Cerebellar cortex (tissue), 1 donor: ENCODE measurements at regions not wholly inside any gene's neighbourhood (a gene's known extent, or its start where the extent isn't known, plus 50 kb on each side); places are given as distances from the start of the nearest gene placed in this dataset.
"Not testable (repeated sequence)": the region's sequence is repeated elsewhere in the genome, so short reads cannot be mapped to it uniquely, and the experiment has no call there.

Source experiments
- DNase-seq: peaks from one replicate; pipeline ENCODE4 v3.0.0-alpha.2; 2015; ENCODE audit warnings: low spot score

DNA sequence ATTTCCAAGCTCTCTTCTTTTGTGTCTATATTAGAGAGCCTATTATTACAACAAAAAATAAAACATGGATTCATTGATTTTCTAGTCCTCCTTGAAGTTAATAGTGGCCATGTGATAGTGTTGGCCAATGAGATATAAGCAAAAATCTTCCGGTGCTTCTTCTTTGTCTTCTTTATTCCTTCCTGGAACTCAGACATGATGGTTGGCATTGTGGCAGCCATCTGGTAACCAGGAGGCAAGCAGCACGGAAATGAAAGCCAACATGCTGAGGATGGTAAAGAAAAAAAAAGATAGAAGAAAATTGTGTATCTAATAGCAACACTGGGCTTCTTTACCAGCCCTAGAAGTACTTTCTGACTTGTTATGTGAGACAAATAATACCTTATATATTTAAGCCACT is 50.8 kb upstream of the SEL1L start:
- DNase-seq, result no peak

DNA sequence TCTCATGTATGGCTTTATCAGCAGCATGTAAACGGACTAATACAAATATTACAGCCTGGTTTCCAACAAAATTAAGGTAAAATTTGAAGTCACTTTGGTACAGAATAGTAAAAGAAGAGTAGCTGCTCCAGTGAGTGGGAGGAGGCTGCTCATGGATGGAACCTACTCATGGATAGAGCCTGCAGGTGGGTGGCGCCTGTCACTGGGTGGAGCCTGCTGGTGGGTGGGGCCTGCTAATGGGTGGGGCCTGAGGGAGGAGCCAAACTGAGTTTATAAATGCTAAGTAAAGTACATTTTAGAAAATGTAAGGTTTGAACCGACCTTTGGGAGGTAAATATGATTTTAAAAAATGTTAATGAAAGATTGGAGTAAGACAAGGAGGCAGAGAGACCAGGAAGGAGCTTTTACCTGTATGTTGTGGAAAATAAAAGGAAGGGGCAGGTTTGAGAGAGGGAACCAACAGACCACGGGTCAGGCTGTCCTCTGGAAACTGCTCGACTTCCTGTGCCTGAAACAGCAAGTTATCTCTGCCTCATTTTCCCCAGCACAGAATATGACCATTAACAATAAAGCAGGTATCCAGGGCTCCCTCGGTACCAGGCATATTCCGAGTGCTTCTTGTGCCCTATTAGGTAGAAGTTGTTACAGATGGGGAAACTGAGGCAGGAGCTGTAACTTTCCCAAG is 55.9 kb upstream of the SEL1L start:
- DNase-seq, result no peak

DNA sequence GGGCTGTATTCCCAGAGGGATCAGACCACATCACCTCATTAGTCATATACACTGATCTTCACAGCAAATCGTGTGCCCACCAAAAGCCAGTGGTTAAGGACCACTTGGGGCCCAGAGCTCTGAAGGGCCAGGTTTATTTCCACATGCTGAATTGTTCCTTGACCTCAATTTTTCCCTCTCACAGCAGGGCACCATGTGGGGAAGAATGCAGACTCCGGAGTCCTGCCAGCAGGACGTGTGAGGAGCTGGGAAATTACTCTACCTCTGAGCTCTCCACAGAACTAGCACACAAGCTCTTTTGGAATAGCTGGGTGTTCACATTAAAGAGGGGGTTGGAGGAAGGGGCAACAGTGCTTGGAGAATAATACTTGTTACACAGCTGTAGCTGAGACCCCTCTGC is 57.6 kb upstream of the SEL1L start:
- DNase-seq, result no peak

GRCh38 chr14:81594012-81594411 is 60.4 kb upstream of the SEL1L start:
- peak; percentile 0 for DNase-seq

DNA sequence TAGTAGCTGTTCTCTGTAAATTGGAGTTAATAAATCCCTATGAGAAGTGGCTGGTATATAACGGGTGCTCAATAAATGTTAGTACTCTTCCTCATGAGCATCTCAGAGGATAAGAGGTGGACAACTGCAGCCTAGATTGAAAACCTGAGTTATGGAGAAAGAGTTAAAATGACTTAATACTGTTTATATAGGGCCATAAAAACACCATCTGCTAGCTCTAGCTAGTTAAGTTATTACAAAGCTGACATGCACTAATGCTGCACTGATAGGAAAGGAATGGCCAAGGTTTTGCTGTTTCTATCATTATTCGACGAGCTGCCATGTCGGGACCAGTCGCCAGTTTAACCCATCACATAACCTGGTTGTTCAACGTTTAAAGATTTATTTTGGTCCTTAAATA is 72.0 kb upstream of the SEL1L start:
- no peak for DNase-seq

DNA sequence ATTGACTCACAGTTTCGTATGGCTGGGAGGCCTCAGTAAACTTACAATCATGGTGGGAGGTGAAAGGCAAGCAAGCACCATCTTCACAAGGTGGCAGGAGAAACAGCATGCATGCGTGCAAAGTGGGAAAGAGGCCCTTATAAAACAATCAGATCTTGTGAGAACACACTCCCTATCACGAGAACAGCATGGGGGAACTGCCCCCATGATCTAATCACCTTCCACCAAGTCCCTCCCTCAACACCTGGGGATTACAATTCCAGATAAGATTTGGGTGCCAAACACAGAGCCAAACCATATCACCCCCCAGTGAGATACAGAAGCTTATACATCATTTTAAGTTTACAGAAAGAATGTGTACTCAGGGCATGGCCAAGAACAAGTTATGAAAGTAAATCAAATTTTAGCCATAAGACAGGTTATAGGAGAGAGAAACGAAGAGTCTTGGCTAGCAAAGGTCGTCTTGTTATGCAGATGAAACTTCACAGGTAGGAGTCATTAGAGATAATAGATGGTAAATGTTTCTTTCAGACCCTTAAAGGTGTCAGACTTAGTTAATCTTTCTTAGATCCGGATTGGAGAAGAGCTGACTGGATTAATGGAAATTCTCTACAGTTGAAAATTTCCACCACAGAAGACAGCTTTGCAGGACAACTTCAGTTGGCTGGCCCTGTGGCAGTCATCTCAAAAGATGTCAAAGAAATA is 79.8 kb upstream of the SEL1L start:
- DNase-seq, result no peak

DNA sequence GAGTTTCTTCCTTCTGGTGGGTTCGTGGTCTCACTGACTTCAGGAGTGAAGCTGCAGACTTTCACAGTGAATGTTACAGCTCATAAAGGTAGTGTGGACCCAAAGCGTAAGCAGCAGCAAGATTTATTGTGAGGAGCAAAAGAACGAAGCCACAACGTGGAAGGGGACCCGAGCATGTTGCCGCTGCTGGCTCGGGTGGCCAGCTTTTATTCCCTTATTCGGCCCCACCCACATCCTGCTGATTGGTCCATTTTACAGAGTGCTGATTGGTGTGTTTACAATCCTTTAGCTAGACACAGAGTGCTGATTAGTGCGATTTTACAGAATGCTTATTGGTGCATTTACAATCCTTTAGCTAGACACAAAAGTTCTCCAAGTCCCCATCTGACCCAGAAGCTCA is 80.6 kb upstream of the SEL1L start:
- not testable (repeated sequence) for DNase-seq

DNA sequence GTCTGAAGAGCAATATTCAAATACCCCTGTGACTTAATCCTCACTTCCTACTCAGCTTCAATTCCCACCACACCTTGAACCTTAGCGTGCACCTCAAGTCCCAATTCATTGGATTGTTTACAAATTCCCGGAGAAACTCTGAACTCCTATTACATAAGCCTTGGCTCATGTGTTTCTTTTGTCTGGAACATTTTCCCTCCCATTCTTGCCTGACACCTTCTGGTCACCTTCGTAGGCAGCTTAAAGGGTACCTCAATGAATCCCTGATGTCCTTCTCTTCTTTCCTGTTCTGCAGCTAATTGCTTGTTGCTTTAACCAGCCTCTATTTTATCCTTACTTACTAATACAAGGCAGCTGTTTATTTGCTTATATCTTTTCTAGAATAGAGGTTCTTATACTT is 85.0 kb upstream of the SEL1L start:
- DNase-seq, result no peak

DNA sequence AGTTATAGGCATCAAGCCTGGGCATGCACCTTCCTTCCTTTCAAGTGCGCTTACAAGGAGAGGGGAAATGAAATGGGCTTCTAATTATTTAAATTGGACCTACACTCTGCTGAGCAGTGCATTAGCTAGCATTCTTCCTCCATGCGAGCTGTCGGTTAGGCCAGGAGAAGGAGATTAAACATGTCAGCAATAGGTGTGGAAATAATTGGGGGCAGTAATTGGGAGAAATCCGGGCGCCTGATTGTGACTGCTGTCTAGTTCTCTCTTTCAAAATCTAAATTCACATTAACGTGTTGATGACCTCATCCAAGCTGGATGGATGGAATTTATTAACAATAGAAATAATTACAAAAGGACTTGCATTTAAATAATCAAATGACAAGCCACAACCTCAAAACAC is 86.2 kb upstream of the SEL1L start:
- no peak for DNase-seq

GRCh38 chr14:81623771-81624396 is 90.2 kb upstream of the SEL1L start:
- not testable (repeated sequence) for DNase-seq

DNA sequence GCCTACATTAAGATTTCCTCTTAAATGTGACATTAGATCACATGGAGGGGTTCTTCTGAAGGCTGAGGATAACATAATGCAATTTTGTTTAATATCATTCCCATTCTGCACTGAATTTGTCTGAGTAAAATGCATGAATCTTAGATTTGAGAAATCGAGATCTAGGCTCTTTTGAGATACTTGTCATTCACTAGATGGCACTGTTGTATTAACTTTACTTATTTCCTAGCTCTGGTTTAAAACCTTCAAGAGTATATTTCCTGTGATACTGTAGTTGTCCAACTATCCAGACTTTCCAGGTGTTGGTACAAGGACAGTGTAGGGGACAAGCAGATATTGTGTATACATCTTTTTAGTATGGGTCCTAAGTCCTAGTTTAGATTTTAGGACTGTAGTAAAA is 91.7 kb upstream of the SEL1L start:
- peak; percentile 12 for DNase-seq

DNA sequence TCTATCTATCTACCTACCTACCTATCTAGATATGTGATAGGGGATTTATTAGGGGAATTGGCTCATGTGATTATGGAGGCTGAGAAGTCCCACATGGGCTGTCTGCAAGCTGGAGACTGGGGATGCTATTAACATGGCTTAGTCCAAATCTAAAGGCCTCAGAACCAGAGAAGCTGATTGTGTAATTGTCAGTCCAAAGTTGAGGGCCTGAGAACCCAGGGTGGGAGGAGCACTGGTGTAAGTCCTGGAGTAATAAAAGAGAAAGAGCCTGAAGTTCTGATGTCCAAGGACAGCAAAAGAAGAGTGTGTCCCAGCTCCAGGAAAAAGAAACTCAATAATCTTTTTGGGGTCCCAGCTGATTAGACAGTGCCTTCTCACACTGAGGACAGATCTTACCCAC is 98.5 kb upstream of the SEL1L start:
- DNase-seq, result no peak

DNA sequence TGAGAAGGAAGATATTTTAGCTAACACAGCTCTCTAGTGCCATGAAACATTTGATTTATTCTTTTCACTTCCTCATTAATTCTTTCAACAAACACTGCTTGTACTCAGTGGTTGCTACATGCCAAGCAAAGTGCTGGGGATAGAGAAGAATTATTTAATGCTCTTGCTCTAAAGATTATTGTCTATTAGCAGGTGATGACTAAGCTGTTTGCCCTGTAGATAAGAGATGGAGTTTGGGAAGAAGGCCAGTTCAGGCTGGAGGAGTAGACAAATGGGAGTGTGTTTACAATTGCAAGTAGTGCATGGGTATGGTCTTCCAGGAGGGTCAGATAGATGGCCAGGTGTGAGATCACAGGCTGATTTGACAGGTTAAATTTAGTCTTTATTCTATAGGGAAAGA is 99.8 kb upstream of the SEL1L start:
- DNase-seq, result no peak

GRCh38 chr14:81637639-81638038 is 104.0 kb upstream of the SEL1L start:
- DNase-seq, result no peak

DNA sequence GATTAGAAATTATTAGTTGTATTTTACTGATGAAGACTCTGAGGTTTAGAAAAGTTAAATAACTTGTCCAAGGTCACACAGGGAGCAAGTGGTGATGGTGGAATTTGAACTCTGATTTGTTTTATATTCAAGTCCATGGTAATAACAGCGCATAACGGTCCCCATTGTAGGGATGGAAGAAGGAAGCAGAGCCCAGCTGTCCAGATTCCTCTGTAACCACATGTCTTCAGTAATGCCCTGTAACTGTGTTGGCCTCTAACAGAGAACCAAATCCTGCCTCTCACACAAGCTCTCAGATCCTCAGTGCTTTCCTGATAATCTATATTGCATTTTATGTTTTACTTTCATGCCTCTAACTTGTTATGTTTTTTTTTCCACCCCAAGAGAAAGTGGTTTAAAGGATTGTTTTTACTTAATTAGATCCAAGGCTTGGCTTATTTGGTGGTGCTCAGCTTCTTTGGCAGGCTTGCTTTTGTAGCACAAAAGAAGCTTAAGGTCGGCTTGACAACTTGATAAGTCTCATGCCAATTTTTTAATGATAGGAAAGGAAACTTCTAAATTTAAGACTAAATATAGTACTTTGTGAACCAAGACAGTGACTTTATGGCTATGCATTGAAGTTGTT is 105.1 kb upstream of the SEL1L start:
- no peak for DNase-seq

DNA sequence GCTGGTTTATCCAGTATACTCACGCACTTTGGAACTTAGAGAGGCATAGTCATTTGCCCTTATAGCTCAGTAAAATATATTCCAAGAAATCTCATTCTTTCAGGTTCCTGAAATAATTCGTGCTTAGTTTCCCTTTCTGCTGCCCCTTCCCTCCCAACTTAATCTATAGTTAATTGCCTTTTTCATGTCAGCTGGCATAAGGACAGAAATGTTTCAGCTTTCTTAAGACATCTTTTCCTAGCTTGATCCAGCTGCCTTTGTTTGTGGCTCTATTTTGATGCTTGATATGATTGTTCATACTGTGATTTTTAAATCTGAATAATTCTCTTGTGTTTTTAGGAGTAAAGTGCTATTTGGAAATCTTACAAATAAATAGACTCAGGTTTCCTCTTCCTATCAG is 120.0 kb upstream of the SEL1L start:
- DNase-seq, result no peak

DNA sequence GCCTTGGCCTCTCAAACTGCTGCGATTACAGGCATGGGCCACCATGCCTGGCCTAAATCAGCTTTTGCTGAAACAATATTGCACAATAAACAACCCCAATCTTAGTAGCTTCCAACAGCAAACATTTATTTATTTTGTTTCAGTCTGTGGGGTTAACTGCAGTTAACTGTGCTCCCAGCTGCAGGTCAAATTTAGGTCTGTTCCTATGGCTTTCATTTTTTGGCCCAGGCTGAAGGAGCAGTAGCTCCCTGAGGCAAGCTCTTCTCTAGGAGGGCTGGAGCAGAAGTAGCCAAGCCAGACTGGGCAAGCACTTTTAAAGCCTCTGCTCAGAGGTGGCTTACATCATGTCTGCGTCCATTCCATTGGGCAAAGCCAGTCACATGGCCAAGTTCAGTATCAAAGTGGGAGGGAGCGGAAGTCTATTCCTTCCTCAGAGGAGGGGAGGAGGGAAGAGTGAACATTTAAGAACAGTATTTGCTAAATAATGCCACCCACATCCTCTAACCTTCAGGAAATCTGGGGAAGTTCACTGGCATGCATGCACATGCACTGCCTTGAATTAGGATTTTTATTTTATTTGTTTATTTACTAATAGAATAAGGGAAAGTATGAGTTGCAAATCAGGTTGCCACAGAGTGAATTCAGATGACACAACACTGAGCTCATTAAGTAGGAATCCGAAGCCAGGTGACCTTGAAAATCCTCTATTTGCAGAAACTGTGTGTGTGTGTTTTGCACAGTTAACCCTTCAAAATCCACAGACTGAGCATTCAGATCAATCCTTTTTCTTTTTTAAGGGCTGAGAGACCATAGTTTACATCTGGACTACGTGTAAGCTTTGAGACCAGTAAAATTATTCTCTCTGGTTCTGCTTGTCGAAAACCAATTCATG is 122.0 kb upstream of the SEL1L start:
- DNase-seq, result no peak

DNA sequence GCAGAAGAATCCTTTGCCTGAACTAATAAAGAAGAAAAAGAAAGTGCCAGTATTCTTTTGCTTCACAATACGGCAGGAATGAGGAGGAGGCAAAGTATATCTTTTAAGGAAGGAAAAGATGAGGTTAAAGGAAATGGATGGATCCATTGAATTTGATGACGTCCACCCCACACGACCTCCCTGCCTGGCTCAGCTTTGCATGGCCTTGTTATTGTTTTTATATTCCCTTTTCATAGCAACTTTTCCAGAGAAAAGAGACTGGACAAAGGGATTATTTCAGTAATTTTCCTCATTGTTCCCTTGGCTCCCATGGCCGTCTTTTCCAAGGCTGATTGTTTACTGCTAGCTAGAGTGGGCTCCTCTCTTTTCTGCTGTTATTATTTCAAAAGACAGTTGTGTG is 123.2 kb upstream of the SEL1L start:
- no peak for DNase-seq

- no peak for DNase-seq
Observed at GRCh38 chr14:81662066-81662465, 128.4 kb upstream of the SEL1L start.

GRCh38 chr14:81662570-81663197 is 129.0 kb upstream of the SEL1L start:
- DNase-seq, result no peak

- DNase-seq, result no peak
Observed at GRCh38 chr14:81668626-81669274, 135.1 kb upstream of the SEL1L start.
